ENCODE measurements at regions not wholly inside any gene's neighbourhood (a gene's known extent, or its start where the extent isn't known, plus 50 kb on each side); places are given as distances from the start of the nearest gene placed in this dataset.

GRCh38 chr13:76449716-76450115, 436.5 kb downstream of the KCTD12 start:
- Histone ChIP-seq H3K9ac (ENCODE audit: extremely low read depth, insufficient read length, low read length) (no peak overlapping the region), H2BK5ac (ENCODE audit: insufficient read length, low read length) (no peak overlapping the region), H3T11ph (ENCODE audit: low read length) (no peak overlapping the region), H4K91ac (ENCODE audit: insufficient read length, low read depth, low read length) (no peak overlapping the region), H2BK20ac (ENCODE audit: low read depth, low read length, poor library complexity, severe bottlenecking) (no peak overlapping the region), H3K79me2 (ENCODE audit: insufficient read depth, low read length) (no peaks in the 10 kb centered on the region), H2AFZ (ENCODE audit: low read length) (no peak overlapping the region), H3K27ac (ENCODE audit: insufficient read length, low read depth, low read length) (no peak overlapping the region), H2AK5ac (ENCODE audit: insufficient read length, low read length) (no peak overlapping the region), H3K14ac (ENCODE audit: insufficient read depth, low read length) (no peak overlapping the region), H3K27me3 (ENCODE audit: insufficient read depth, low read length) (no peaks in the 10 kb centered on the region), H3K4me1 (ENCODE audit: insufficient read depth, low read length) (no peaks in the 10 kb centered on the region), H2BK15ac (ENCODE audit: low read depth, low read length) (no peak overlapping the region), H3K4me2 (ENCODE audit: insufficient read depth, insufficient read length, low read length) (no peak overlapping the region), H3K56ac (ENCODE audit: insufficient read length, low read depth, low read length) (no peak overlapping the region), H3K23ac (ENCODE audit: insufficient read length, low read depth, low read length) (no peak overlapping the region), H3K9me3 (ENCODE audit: control insufficient read depth, low read depth, low read length) (no peaks in the 10 kb centered on the region), H3K23me2 (ENCODE audit: insufficient read length, low read depth, low read length, poor library complexity, severe bottlenecking) (no peaks in the 10 kb centered on the region), H3K79me1 (ENCODE audit: insufficient read depth, low read depth, low read length, poor library complexity, severe bottlenecking) (no peaks in the 10 kb centered on the region), H2BK12ac (ENCODE audit: insufficient read length, low read depth, low read length) (no peak overlapping the region), H3K4ac (ENCODE audit: low read depth, low read length) (no peak overlapping the region), H4K5ac (ENCODE audit: insufficient read length, low read depth, low read length) (no peak overlapping the region), H4K8ac (replicated peaks; ENCODE audit: insufficient read length, low read depth, low read length) (no peak overlapping the region), H3K18ac (ENCODE audit: insufficient read length, low read depth, low read length) (no peak overlapping the region), H2BK120ac (ENCODE audit: low read depth, low read length, poor library complexity, severe bottlenecking) (no peak overlapping the region), H4K20me1 (ENCODE audit: control insufficient read depth, insufficient read depth, insufficient read length) (no peaks in the 10 kb centered on the region)
- TF ChIP-seq CTCF (conservative IDR thresholded peaks at IDR 0.05): no peak
- Mint-ChIP-seq H3K36me3 (ENCODE audit: insufficient read depth in 1 of 3, low read depth in 3 of 3) (peaks cover 0 to 30% (median 0%) of the 10 kb centered on the region in 3 experiments; a peak in 4 of 7 replicates), H3K27ac (no peak overlapping the region), H3K9me3 (peaks cover 20 to 26% of the 10 kb centered on the region in 2 experiments), H3K4me1 (no peaks in the 10 kb centered on the region), H3K4me3 (no peak overlapping the region), H3K27me3 (ENCODE audit: low read depth) (no peaks in the 10 kb centered on the region; the same call in 1 of the 2 replicates)
- DNase-seq: no peak
